GM19238 (cell line): ENCODE measurements at regions not wholly inside any gene's neighbourhood (a gene's known extent, or its start where the extent isn't known, plus 50 kb on each side); places are given as distances from the start of the nearest gene placed in this dataset.
"Not testable (repeated sequence)": the region's sequence is repeated elsewhere in the genome, so short reads cannot be mapped to it uniquely, and the experiment has no call there.

Experiments used
- DNase-seq: peaks from one replicate; pipeline ENCODE4 v3.0.0; 2011; ENCODE audit warnings: low spot score; ENCODE audit not compliant: insufficient read length

- no peak for DNase-seq
Observed at GRCh38 chr14:21863289-21863688, 189.7 kb upstream of the OR4E1 start.

- no peak for DNase-seq
Observed at GRCh38 chr14:21861153-21861552, 187.5 kb upstream of the OR4E1 start.

- no peak for DNase-seq
Observed at GRCh38 chr14:21860172-21860571, 186.6 kb upstream of the OR4E1 start.

- no peak for DNase-seq
Observed at GRCh38 chr14:21852775-21853174, 179.2 kb upstream of the OR4E1 start.

- DNase-seq, result no peak
Observed at GRCh38 chr14:21852061-21852664, 178.5 kb upstream of the OR4E1 start.

- DNase-seq, result not testable (repeated sequence)
Observed at GRCh38 chr14:21846902-21847301, 173.3 kb upstream of the OR4E1 start.

GRCh38 chr14:21846227-21846885, 172.7 kb upstream of the OR4E1 start:
- no peak for DNase-seq

- DNase-seq, result no peak
Observed at GRCh38 chr14:21840765-21841164, 167.1 kb upstream of the OR4E1 start.

- no peak for DNase-seq
Observed at GRCh38 chr14:21833836-21834235, 160.2 kb upstream of the OR4E1 start.

- DNase-seq, result no peak
Observed at GRCh38 chr14:21825845-21826244, 152.2 kb upstream of the OR4E1 start.

- peak; percentile 14 for DNase-seq
Observed at GRCh38 chr14:21825149-21825743, 151.6 kb upstream of the OR4E1 start.

GRCh38 chr14:21822109-21822508, 148.5 kb upstream of the OR4E1 start:
- no peak for DNase-seq

- DNase-seq, result no peak
Observed at GRCh38 chr14:21820631-21821030, 147.0 kb upstream of the OR4E1 start.

GRCh38 chr14:21819891-21820290, 146.3 kb upstream of the OR4E1 start:
- not testable (repeated sequence) for DNase-seq

- not testable (repeated sequence) for DNase-seq
Observed at GRCh38 chr14:21817010-21817409, 143.4 kb upstream of the OR4E1 start.

- DNase-seq, result no peak
Observed at GRCh38 chr14:21807975-21808374, 134.4 kb upstream of the OR4E1 start.

GRCh38 chr14:21804981-21805380, 131.4 kb upstream of the OR4E1 start:
- no peak for DNase-seq

GRCh38 chr14:21802441-21802840, 128.8 kb upstream of the OR4E1 start:
- DNase-seq, result no peak

GRCh38 chr14:21796916-21797315, 123.3 kb upstream of the OR4E1 start:
- DNase-seq, result no peak

GRCh38 chr14:21795456-21795855, 121.8 kb upstream of the OR4E1 start:
- DNase-seq, result no peak

GRCh38 chr14:21791749-21792148, 118.1 kb upstream of the OR4E1 start:
- no peak for DNase-seq

- DNase-seq, result not testable (repeated sequence)
Observed at GRCh38 chr14:21788687-21789086, 115.1 kb upstream of the OR4E1 start.

- DNase-seq, result not testable (repeated sequence)
Observed at GRCh38 chr14:21787242-21787641, 113.6 kb upstream of the OR4E1 start.
